AG10803 (cell line): ENCODE measurements at regions not wholly inside any gene's neighbourhood (a gene's known extent, or its start where the extent isn't known, plus 50 kb on each side); places are given as distances from the start of the nearest gene placed in this dataset.

Experiments
- DNase-seq: peaks from one replicate; pipeline ENCODE4 v3.0.0; 2010; ENCODE audit warnings: low read depth
- H3K4me3 ChIP-seq: 2 replicates; pipeline ENCODE4 v1.5.1; 2011; ENCODE audit warnings: mild to moderate bottlenecking, low read length, control low read depth
- TF ChIP-seq, protein P1 (sequence below): conservative IDR thresholded peaks from 2 replicates; pipeline ENCODE4 v1.5.1; 2011; ENCODE audit warnings: mild to moderate bottlenecking, low read length, control low read depth, inconsistent platforms

DNA sequence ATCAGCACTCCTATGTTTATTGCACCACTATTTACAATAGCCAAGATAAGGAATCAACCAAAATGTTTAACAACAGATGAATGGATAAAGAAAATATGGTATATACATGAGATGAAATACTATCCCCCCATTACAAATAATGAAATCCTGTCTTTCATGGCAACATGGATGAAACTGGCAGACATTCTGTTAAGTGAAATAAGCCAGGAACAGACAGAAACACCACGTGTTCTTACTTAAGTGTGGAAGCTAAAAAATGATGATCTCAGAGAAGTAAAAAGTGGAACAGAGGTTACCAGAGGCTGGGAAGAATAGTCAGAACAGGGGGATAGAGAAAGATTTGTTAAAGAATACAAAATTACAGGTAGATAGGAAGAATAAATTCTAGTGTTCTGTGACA is 113.7 kb upstream of the MDM1 start:
- no peak overlapping the region for H3K4me3 ChIP-seq
- DNase-seq, result peak; percentile 44
- TF ChIP-seq, protein P1, sequence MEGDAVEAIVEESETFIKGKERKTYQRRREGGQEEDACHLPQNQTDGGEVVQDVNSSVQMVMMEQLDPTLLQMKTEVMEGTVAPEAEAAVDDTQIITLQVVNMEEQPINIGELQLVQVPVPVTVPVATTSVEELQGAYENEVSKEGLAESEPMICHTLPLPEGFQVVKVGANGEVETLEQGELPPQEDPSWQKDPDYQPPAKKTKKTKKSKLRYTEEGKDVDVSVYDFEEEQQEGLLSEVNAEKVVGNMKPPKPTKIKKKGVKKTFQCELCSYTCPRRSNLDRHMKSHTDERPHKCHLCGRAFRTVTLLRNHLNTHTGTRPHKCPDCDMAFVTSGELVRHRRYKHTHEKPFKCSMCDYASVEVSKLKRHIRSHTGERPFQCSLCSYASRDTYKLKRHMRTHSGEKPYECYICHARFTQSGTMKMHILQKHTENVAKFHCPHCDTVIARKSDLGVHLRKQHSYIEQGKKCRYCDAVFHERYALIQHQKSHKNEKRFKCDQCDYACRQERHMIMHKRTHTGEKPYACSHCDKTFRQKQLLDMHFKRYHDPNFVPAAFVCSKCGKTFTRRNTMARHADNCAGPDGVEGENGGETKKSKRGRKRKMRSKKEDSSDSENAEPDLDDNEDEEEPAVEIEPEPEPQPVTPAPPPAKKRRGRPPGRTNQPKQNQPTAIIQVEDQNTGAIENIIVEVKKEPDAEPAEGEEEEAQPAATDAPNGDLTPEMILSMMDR, result no peak

DNA sequence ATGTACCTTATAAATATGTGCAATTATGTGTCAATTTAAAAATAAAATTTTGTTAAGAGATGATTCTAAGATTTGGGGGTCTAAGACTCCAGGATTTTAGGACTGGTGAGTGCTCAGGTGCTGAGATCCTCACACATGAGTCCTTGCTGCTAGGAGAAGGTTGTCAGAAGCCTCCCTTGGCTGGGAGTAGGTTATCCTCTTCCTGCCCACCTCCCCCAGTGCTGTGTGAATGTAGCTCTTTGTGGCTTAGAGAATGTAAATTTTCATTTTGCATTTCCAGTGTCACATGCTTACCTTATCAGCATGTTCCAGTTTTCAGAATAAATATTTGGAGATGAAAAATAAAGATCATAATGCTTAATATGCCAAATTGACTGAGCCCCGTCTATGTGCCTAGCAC is 114.2 kb upstream of the MDM1 start:
- DNase-seq, result no peak
- TF ChIP-seq, protein P1, result no peak
- H3K4me3 ChIP-seq, result no peak overlapping the region

DNA sequence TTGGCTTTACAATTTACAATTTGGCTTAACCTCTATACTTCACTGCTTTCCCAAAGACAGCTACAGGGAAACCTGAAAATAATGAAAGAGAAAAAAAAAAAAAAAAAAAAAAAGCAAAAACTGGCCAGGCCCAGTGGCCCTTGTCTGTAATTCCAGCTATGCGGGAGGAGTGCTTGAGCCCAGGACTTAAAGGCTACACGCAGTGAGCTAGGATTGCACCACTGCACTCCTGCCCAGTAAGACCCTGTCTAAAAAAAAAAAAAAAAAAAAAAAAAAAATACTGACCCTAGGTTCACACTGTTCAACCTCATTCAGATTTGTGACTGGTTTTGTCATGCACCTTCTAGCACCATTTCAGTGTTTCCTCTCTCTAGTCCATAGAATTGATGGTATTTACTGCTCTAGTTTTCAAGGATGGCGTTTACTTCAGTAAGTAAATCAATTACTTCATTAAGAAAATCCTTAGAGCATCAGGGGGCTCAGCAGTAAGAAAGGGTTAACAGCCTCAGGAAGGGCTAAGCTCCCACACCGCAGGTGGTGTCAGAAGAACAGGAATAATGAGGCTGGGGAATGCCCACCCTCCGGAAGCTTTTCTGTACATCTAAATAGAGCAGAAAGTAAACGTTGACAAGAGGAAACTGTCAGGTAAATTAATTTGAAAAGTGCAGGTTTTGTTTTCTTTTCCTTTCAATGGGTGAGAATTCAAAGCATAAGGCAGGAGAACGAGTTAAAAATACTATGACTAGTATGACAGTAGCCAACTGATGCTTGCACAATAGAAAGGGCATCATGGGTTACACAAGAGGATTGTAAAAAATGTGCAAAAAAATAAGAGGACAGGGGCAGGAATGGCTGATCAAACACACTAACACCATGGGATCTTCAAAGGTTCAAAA is 115.0 kb upstream of the MDM1 start:
- TF ChIP-seq, protein P1, result no peak
- H3K4me3 ChIP-seq, result no peak overlapping the region
- DNase-seq, result peak; percentile 58

DNA sequence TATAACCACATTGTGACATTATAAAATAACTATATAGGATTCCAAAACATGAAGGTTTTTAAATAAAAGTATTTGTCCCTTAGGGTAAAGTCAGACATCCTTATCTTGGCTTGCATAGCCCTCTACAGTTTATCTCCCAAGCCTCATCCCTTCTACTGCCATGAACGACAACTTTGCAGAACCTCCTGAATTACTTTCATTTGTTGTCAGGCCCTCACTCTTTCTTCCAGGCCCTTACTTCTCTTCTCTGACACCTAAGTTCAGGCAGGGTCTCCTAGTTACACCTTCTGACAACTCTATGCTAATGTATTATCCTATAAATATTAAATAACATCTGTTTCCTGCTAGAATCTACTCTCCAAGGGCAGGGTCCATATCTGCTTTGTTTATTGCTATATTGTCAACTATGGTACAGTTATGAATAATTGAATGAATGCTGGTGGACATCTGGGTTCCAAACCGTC is 115.7 kb upstream of the MDM1 start:
- no peak for DNase-seq
- TF ChIP-seq, protein P1, result no peak
- H3K4me3 ChIP-seq, result no peak overlapping the region

DNA sequence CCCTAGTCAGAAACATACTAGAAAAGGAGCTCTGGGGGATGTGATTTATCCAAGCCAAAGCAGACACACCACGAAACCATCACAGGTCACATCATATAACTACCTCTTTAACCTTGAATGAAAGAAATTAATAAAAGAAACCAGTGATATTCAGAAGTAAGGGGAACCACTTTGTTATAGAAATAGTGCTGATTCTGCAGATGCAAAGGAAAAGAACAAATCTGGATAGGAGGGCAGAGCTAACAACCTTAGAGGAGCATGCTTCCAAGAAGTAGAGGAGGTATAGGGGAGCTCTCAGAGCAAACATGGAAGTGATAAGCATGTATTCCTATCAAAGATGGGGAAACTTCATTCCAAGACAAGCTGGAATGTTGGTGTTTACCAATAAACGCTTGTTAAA is 117.0 kb upstream of the MDM1 start:
- TF ChIP-seq, protein P1, result no peak
- no peak for DNase-seq
- H3K4me3 ChIP-seq, result no peak overlapping the region

DNA sequence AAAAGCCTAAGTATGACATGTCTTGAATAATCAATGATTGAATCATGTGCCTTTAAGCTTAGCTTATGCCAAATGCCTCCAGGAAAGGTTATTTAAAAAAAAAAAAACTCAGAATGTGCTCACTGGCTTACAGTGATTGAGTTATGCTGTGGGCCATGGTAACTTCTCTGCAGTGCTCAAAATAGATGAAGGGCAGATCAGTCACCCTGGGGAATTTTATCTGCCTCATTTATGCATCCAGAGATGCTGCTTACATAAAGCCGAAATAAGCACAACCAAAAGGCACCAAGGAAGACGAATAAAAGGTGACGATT is 118.7 kb upstream of the MDM1 start:
- H3K4me3 ChIP-seq, result peak overlapping the region; percentile 16
- TF ChIP-seq, protein P1, result no peak

More for the DNA sequence above, 118.7 kb upstream of the MDM1 start:
- DNase-seq, result no peak
